ENCODE measurements at regions not wholly inside any gene's neighbourhood (a gene's known extent, or its start where the extent isn't known, plus 50 kb on each side); places are given as distances from the start of the nearest gene placed in this dataset.
"Not testable (repeated sequence)": the region's sequence is repeated elsewhere in the genome, so short reads cannot be mapped to it uniquely, and the experiment has no call there.

DNA sequence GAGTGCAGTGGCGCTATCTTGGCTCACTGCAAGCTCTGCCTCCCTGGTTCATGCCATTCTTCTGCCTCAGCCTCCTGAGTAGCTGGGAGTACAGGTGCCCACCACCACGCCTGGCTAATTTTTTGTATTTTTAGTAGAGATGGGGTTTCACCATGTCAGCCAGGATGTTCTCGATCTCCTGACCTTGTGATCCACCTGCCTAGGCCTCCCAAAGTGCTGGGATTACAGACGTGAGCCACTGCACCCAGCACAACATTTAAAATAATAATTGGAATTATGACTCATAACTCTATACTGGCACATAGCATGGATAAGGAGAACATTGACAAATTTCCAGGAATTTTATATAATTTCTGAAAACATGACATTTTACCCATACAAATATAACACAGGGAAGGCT, 54.2 kb downstream of the DBET start:
- ATAC-seq; intact Hi-C loops (cut with DNase I); DNase-seq (ENCODE audit: low spot score): not testable (repeated sequence)

DNA sequence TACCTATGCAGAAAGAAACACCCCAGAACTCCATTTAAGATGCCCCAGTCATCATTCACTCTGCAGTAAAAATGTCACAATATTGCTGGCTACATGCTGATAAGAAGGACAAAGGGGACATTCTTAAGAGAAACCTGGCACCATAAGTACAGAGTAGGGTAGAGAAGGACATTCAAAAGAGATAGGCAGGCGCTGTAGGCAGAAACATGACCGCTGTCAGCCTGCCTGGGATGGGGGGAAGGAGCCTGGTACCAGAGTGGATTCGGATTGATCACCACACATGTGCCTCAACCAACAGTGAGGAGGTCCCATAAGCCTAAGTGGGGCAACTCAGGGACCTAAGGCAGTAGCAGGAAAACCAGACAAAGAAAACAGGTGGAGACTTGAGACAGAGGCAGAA, 54.1 kb upstream of the DUX4 start:
- DNase-seq (ENCODE audit: low spot score); intact Hi-C loops (cut with DNase I): not testable (repeated sequence)
- ATAC-seq: peak; percentile 74

DNA sequence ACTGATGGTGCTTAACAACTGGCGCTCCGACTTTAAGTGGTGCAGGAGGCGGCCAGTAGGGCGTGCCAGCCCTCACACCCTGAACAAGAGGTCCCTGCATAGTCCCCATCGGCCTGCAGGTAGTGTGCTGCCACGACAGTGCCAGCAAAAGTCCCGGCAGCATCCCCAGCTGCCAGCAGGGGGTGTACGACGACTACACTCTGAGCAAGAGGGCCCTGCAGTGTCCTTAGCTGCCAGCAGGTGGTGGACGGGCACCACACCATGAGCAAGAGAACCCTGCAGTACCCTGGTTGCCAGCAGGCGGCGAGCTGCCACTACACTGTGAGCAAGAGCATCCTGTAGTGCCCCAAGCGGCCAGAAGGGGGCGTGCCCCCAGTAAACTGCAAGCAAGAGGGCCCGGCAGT, 53.5 kb upstream of the DUX4 start:
- DNase-seq (ENCODE audit: low spot score); intact Hi-C loops (cut with DNase I): not testable (repeated sequence)
- peak; percentile 13 for ATAC-seq

DNA sequence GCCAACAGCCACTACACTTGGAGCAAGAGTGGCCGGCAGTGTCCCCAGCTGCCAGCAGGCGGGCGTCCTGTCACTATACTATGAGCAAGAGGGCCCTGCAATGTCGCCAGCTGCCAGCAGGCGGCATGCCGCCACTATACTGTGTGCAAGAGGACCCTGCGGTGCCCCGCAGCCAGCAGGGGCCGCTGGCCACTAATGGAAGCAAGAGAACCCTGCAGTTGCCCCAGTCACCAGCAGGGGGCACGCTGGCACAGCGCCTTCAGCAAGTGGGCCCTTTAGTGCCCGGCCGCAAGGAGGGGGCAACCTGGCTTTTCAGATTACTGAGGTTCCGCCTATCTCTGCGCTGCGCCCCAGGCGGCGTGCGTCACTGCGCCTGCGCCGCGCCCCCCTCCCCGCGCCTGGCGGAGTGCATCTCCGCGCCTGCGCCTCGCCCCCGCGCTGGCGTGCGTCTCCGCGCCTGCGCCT, 53.0 kb upstream of the DUX4 start:
- ATAC-seq: peak; percentile 42
- DNase-seq (ENCODE audit: low spot score); intact Hi-C loops (cut with DNase I): not testable (repeated sequence)

DNA sequence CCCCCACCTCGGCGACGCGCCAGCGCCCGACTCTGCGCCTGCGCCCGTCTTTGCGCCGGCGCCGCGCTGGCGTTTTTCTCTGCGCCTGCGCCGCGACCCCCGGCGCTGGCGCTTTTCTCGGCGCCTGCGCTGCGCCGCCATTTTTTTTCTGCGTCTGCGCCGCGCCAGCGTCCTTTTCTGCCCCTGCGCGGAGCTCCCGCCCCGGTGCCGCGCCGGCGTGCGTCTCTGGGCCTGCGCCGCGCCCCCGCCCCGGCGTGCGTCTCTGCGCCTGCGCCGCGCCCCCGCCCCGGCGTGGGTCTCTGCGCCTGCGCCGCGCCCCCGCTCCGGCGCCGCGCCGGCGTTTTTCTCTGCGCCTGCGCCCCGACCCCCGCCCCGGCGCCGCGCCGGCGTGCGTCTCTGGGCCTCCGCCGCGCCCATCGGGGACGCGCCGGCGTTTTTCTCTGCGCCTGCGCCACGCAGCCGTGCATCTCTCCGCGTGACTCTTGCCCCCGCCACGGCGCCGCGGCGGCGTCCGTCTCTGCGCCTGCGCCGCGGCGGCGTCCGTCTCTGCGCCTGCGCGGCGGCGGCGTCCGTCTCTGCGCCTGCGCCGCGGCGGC, 52.4 kb upstream of the DUX4 start:
- DNase-seq (ENCODE audit: low spot score); intact Hi-C loops (cut with DNase I); ATAC-seq: not testable (repeated sequence)

DNA sequence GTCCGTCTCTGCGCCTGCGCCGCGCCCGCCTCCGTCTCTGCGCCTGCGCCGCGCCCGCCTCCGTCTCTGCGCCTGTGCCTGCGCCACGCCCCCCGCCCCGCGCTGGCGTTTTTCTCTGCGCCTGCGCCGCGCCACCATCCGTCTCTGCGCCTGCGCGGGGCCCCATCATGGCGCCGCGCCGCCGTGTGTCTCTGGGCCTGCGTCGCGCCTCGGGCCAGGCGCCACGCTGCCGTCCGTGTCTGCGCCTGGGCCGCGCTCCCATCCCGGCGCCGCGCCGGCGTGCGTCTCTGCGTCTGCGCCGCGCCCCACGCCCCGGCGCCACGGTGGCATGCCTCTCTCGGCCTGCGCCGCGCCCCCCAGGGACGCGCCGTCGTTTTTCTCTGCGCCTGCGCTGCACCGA, 51.8 kb upstream of the DUX4 start:
- DNase-seq (ENCODE audit: low spot score): no peak
- intact Hi-C loops (cut with DNase I): no loop called here
- no peak for ATAC-seq

DNA sequence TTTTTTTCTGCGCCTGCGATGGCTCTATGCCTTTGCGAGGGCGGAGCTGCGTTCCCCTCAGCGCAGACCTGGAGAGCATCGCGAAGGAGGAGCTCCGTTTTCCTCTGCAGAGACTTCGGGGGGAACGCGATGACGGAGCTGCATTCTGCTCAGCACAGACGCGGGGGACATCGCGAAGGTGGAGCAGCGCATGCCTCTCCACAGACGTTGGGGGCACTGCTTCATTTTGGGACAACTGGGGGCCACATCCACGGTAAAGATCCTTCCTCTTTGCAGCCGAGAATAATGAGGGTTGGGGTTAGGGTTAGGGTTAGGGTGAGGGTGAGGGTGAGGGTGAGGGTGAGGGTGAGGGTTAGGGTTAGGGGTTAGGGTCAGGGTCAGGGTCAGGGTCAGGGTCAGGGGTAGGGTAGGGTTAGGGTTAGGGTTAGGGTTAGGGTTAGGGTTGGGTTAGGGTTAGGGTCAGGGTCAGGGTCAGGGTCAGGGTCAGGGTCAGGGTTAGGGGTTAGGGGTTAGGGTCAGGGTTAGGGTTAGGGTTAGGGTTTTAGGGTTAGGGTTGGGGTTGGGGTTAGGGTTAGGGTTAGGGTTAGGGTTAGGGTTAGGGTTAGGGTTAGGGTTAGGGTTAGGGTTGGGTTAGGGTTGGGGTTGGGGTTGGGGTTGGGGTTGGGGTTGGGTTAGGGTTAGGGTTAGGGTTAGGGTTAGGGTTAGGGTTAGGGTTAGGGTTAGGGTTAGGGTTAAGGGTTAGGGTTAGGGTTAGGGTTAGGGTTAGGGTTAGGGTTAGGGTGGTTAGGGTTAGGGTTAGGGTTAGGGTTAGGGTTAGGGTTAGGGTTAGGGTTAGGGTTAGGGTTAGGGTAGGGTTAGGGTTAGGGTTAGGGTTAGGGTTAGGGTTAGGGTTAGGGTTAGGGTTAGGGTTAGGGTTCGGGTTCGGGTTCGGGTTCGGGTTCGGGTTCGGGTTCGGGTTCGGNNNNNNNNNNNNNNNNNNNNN, 51.1 kb upstream of the DUX4 start:
- ATAC-seq: peak; percentile 42
- intact Hi-C loops (cut with DNase I); DNase-seq (ENCODE audit: low spot score): not testable (repeated sequence)

Measured in sciatic nerve (tissue), 2 donors.